ENCODE measurements at regions not wholly inside any gene's neighbourhood (a gene's known extent, or its start where the extent isn't known, plus 50 kb on each side); places are given as distances from the start of the nearest gene placed in this dataset.

DNA sequence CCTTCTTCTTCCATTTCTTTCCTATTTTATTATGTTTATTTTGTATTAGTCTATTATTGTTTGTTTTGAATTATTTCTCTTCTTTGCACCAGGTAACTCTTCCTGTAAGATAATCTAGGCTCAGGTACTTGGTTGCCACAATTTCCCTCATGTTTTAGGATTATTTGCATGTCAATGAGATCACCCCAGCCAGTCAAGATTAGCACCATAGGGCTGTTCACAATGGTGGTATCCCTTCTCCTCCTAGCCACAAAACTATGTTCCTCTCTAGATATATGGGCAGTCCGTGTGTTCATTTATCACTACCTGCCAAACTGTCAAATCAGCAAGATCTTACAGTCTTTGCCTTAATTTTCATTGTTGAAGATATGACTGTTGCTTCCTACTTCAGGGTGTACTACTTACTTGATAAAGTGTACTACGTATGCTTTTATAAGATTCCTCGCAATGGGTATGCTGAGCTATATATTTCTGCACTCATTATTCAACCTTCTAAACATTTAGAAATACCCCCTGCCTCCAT is 1536.2 kb downstream of the PLA2G4A start:
- DNase-seq: no peak

DNA sequence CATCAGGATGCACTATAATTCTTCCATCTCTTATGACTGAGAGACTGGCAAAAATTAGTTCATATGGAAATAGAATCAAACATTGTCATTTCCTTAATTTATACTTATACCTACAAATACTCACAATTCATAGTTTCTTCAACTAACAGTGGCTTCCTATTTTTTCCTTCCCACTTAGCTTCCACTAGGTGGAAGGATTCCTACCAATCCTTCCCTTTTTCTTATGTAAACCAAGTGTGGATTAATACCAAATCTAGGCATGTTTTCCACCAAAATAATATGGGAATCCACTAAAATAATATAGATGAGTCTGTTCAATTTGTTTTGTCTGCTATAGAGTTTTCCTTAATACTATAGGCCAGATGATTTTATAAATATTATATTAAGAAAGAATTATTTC is 1537.1 kb downstream of the PLA2G4A start:
- DNase-seq: no peak

- no peak for DNase-seq
Measured at GRCh38 chr1:188367661-188368060, 1538.9 kb downstream of the PLA2G4A start.

- DNase-seq: no peak
Measured at GRCh38 chr1:188371295-188371806, 1542.6 kb downstream of the PLA2G4A start.

- DNase-seq: no peak
Measured at GRCh38 chr1:188372821-188373220, 1544.1 kb downstream of the PLA2G4A start.

DNA sequence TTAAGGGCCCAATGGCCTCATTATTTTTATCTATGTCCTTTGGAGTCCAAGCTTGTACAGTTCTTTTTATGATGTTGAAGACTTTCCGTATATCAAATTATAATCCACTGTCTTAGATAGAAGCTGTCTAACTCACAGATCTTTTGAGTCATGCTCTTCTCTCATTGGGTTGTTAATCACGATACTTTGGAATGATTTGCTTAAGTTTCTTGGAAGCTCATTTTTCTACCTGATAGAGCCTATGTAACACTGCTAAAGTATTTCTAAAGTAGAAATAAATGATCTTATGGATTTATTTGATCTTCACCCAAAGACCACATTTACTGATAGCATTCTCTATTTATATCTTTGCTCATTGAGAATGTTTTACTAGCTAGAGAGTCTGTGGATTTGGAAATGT is 1554.1 kb downstream of the PLA2G4A start:
- DNase-seq: no peak

DNA sequence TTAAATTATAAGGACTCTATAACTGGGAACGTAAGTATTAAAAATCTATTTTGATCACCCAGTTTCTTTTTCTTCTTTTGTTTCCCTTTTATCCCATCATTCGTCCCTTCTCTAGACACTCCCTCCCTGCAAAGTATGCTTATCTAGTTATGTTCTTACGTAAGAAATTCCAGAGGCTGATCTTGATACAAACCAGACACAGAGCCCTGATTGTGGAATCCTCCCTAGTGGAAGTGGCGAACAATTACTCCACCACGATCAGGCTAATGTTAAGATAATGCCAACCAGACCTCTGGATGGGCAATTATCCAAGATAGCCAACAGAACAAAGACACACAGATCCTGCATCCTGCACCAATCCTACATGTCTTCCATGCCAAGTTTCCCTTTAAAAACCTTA is 1557.4 kb downstream of the PLA2G4A start:
- no peak for DNase-seq

- DNase-seq: no peak
Measured at GRCh38 chr1:188386666-188387065, 1557.9 kb downstream of the PLA2G4A start.

DNA sequence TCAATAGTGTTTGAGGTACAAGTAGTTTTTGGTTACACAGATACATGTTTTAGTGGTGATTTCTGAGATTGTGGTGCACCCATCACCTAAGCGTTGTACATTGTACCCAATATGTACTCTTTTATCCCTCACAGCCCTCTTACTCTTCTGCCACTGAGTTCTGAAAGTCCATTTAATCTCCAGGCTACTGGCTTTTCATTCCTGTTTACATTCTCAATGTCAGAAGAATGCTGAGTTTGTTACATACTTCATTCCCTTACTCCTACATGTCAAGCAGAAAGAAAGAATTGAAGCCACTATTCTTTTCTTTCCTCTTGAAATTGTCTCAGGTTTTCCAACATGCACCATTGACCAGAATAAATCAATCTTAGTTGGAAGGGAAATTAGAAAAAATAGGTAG is 1565.9 kb downstream of the PLA2G4A start:
- DNase-seq: no peak

GRCh38 chr1:188397521-188397920 is 1568.8 kb downstream of the PLA2G4A start:
- no peak for DNase-seq

DNA sequence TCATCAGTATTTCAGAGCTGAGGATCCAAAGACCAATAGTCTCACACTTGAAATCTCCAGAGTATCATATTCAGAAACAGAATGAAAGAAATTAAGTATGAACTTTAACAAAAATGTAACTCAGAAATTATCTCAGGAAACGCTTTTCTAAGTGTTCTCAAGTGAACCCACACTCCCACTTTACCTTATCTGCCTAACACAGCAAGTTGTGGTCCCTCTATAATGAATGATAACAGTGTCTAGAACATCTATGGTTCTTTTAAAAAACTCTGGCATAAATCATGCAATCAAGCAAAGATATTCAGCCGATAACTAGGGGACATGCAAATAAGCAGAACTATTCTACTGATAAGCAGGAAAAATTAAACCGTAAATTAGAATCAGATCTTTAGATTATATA is 1574.2 kb downstream of the PLA2G4A start:
- DNase-seq: no peak

DNA sequence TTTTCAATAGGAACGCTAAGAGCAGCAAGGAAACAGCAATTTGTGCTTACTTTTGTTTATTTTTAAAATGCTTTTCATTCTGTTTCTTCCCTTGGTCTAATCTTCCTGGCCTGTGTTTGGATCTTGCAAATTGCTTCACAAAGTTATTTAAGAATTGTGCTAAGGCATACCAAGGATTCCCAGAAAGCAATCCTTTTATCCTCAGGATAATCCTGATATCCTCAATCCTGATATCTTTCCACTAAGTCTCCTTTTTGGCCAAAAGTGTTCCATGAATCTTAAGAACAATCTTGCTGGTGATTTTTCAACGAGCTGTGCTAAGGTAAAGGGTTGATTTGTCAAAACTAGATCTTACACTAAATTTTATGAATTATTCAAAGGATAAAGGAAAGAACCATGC is 1577.9 kb downstream of the PLA2G4A start:
- DNase-seq: no peak

- no peak for DNase-seq
Measured at GRCh38 chr1:188420177-188420576, 1591.4 kb downstream of the PLA2G4A start.

GRCh38 chr1:188423073-188423472 is 1594.3 kb downstream of the PLA2G4A start:
- DNase-seq: no peak

GRCh38 chr1:188424176-188424575 is 1595.4 kb downstream of the PLA2G4A start:
- DNase-seq: no peak

DNA sequence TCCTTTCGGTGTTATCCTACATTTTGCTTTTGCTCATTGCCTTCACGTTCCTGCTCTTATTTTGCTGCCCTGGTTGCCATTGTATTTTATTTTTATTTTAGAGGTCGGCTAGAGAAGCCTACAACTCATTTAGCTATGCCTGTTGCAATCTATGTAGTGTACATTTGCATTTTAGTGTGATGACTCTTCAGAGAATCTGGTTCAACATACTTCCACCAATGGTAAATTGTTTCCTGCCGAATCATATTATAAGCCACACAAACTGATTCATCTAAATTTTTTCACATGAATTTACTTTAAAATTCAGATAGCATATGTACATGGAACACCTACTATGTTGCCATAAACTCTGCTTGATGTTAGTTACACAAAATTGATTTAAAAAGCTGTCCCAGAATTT is 1596.9 kb downstream of the PLA2G4A start:
- no peak for DNase-seq

GRCh38 chr1:188426561-188426960 is 1597.8 kb downstream of the PLA2G4A start:
- no peak for DNase-seq

GRCh38 chr1:188427642-188428041 is 1598.9 kb downstream of the PLA2G4A start:
- DNase-seq: no peak

- DNase-seq: no peak
Measured at GRCh38 chr1:188429386-188429785, 1600.6 kb downstream of the PLA2G4A start.

DNA sequence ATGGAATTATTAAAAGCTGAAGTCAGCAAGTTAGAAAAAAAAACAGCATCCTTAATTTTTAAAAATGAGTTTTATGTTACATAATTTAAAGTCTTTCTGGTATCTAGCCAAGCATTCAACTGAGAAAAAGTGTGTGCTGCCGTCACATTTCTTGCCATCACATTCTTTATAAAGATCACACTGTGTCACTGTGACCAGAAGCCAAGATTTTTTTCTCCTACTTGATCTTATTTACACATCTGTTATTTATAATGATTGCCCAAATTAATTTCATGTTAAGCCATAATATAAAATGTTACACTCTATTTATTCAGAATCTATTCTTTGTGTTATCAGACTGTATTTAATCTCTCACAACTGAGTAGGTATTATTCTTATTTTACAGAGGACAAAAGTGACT is 1603.7 kb downstream of the PLA2G4A start:
- no peak for DNase-seq

DNA sequence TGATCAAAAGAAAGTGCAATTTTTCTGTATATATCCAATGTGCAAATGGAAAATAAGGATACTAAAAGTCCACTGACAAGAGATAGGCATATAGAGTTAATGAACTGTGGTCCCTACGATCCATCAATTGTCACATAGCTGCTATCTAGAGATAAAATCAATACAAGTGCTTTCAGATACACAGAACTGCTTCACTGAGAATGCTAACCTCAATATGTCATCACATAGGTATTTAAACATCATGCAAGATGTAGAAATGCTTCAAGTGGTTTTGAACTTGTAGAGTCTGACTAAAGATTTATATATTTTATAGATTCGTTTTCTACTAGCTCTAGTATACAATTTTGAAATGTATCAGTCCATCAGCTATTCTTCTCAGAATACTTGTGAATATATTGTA is 1604.7 kb downstream of the PLA2G4A start:
- no peak for DNase-seq

GRCh38 chr1:188444526-188444925 is 1615.8 kb downstream of the PLA2G4A start:
- DNase-seq: no peak

GRCh38 chr1:188462837-188463236 is 1634.1 kb downstream of the PLA2G4A start:
- no peak for DNase-seq

- DNase-seq: no peak
Measured at GRCh38 chr1:188463919-188464318, 1635.2 kb downstream of the PLA2G4A start.

DNA sequence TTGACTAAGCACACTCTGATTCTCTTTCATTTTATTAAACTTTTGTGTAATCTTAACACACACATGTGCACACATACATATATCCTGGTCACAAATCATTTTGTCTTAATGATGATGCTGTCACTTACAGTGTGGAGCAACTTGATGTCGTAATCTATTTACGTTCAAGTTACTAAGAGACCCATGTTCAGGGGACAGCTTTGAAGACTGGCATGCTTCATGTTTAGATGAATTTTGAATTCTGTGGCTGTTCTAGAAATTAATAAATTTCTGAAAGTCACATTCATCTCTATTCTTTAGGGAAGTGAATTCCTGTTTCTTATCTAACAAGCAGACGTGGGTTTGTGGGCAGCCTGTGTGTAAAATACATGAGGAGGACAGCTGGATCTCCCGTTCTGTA is 1637.8 kb downstream of the PLA2G4A start:
- DNase-seq: no peak

DNA sequence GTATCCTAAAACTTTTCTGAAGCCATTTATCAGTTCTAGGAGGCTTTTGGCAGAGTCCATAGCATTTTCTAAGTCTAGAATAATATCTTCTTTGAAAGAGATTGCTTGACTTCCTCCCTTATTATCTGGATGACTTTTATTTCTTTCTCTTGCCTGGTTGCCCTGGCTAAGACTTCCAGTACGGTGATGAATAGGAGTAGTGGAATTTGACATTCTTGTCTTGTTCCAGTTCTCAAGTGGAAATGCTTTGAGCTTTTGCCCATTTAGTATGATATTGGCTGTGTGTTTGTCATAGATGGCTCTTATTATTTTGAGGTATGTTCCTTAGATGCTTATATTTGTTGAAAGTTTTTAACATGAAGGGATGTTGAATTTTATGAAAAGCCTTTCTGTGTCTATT is 1647.9 kb downstream of the PLA2G4A start:
- DNase-seq: no peak

Data from COR-L47 (cell line).